Nephron (organoid): ENCODE measurements at regions not wholly inside any gene's neighbourhood (a gene's known extent, or its start where the extent isn't known, plus 50 kb on each side); places are given as distances from the start of the nearest gene placed in this dataset.

ENCODE experiments used
- H3K27ac Mint-ChIP-seq, 3 experiments: 2 replicates each; pipeline ENCODE4 v1.8.0; 2020; ENCODE audit warnings: mixed read lengths in 3 of 3, mild to moderate bottlenecking in 2 of 3, moderate library complexity in 1 of 3
- H3K27me3 Mint-ChIP-seq: 2 replicates; pipeline ENCODE4 v1.8.0; 2021; ENCODE audit warnings: low read depth, mild to moderate bottlenecking, moderate library complexity, mixed read lengths
- H3K36me3 Mint-ChIP-seq: 2 replicates; pipeline ENCODE4 v1.8.0; 2020; ENCODE audit warnings: low read depth, mixed read lengths
- H3K4me1 Mint-ChIP-seq: 2 replicates; pipeline ENCODE4 v1.8.0; 2020; ENCODE audit warnings: mixed read lengths
- H3K4me3 Mint-ChIP-seq, 3 experiments: 2 replicates each; pipeline ENCODE4 v1.8.0; 2020; ENCODE audit warnings: mild to moderate bottlenecking in 3 of 3, mixed read lengths in 3 of 3, moderate library complexity in 2 of 3
- H3K9me3 Mint-ChIP-seq: 2 replicates; pipeline ENCODE4 v1.8.0; 2020; ENCODE audit warnings: mixed read lengths
- CTCF ChIP-seq, 3 experiments: fragments of 200-600 bp; sonication (generic); IDR thresholded peaks; one replicate each; pipeline ENCODE4 v1.5.0; 2021; ENCODE audit warnings: antibody characterized with exemption in 3 of 3; ENCODE audit not compliant: unreplicated experiment in 3 of 3

GRCh38 chr15:93331545-93332167, 242.6 kb upstream of the RGMA start:
- Mint-ChIP-seq H3K9me3 (peaks cover 8% of the 10 kb centered on the region), H3K36me3 (no peaks in the 10 kb centered on the region), H3K4me1 (peaks cover 38% of the 10 kb centered on the region), H3K4me3 (peak overlapping the region; percentile 15 to 39 (median 37)), H3K27ac (peak overlapping the region; percentile 89 to 92 (median 91)), H3K27me3 (peaks cover 37% of the 10 kb centered on the region)
- TF ChIP-seq CTCF (IDR thresholded peaks at IDR 0.05; ENCODE audit: unreplicated experiment in 3 of 3) = no peak

DNA sequence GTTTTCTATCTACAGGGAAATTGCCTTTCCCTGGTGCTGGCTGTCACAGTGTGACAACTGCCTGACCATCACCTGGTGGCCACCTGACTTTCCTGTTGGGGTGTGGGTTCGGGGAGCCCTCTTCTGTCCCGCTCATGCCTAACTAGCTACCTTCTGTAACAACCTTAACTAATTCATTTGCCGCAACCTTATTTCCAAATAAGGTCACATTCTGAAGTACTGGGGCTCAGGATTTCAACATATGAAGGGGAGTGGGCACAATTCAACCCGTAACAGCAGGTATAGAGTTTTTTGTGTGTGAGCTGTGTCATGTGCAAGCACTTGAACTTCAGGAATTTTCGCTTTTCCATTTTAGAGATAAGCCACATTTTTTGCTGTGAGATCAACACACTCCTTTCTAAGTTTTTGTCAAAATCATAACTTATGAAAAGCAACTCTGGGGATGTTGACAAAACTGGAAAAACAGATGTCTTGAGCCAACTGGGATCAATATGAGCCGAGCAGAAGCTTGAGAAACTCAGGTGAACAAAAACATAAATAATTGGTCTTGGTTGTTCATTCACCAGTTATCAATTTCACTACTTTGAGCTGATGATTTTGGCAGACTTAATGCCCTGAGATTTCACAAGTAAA, 242.0 kb upstream of the RGMA start:
- no peak overlapping the region for H3K4me3 Mint-ChIP-seq
- no peaks in the 10 kb centered on the region for H3K36me3 Mint-ChIP-seq
- H3K27ac Mint-ChIP-seq = peak overlapping the region; percentile 89 to 92 (median 91)
- peaks cover 4% of the 10 kb centered on the region for H3K9me3 Mint-ChIP-seq
- peaks cover 38% of the 10 kb centered on the region for H3K4me1 Mint-ChIP-seq
- no peak for TF ChIP-seq CTCF (IDR thresholded peaks at IDR 0.05; ENCODE audit: unreplicated experiment in 3 of 3)
- peaks cover 37% of the 10 kb centered on the region for H3K27me3 Mint-ChIP-seq

DNA sequence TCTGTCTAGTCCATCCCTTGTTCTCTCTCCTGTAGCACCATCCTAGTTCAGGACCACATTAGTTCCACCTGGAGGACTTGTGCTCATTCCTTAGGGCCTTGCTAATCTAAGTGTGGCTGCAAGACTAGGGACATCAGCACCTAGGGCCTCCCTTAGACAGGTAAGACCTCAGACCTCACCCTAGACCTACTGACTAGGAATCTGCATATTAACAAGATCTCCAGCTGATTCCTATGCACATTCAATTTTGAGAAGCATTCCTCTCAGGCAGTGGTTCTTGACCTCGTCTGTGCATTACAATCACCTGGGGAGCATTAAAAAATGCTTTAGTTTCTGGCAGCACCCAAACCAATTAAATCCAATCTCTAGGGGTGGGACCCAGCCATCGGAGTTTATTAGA, 238.4 kb upstream of the RGMA start:
- peaks cover 16% of the 10 kb centered on the region for H3K27me3 Mint-ChIP-seq
- TF ChIP-seq CTCF (IDR thresholded peaks at IDR 0.05; ENCODE audit: unreplicated experiment in 3 of 3) = no peak
- no peak overlapping the region for H3K27ac Mint-ChIP-seq
- no peak overlapping the region for H3K4me3 Mint-ChIP-seq
- H3K4me1 Mint-ChIP-seq = peaks cover 32% of the 10 kb centered on the region
- H3K9me3 Mint-ChIP-seq = no peaks in the 10 kb centered on the region
- no peaks in the 10 kb centered on the region for H3K36me3 Mint-ChIP-seq

DNA sequence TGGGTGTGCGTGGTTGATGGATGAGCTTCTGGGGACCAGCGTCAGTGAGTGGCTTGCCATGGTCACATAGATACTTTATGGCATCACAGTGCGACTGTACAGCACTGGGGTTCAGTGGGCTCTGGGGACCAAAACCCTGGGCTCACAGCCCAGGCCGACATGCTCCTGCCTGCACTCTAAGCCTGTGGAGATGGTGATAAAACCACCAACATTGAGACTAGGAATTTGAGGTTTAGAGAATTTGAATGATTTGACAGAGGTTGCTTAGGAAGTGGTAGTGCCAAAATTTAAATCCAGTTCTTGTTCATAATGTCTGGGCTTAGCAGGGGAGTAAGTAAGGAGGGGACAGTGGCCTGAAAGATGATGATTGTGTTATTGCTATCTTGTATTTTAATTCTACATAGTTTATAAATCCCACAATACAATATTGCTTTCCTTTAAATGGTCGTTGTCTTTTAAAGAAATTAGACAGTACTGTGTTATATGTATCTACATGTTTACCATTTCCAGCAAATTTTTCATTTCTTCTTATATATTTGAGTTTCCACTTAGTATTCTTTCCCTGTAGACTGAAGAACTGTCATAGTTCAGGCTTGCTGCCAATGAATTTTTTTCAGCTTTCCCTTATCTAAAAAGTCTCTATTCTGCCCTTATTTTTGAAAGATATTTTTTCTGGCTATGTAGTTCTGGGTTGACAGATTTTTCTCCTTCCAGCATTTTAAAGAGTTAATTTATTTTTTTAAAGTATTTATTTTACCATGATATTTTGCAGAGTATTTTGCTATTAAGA, 235.4 kb upstream of the RGMA start:
- no peaks in the 10 kb centered on the region for H3K9me3 Mint-ChIP-seq
- no peak overlapping the region for H3K4me3 Mint-ChIP-seq
- no peak overlapping the region for H3K27ac Mint-ChIP-seq
- H3K4me1 Mint-ChIP-seq = peaks cover 6% of the 10 kb centered on the region
- H3K27me3 Mint-ChIP-seq = peaks cover 11% of the 10 kb centered on the region
- H3K36me3 Mint-ChIP-seq = no peaks in the 10 kb centered on the region
- TF ChIP-seq CTCF (IDR thresholded peaks at IDR 0.05; ENCODE audit: unreplicated experiment in 3 of 3) = no peak

- Mint-ChIP-seq H3K27ac (no peak overlapping the region), H3K36me3 (no peaks in the 10 kb centered on the region), H3K27me3 (peaks cover 8% of the 10 kb centered on the region), H3K4me1 (peaks cover 6% of the 10 kb centered on the region), H3K4me3 (no peak overlapping the region), H3K9me3 (no peaks in the 10 kb centered on the region)
- no peak for TF ChIP-seq CTCF (IDR thresholded peaks at IDR 0.05; ENCODE audit: unreplicated experiment in 3 of 3)
Observed at GRCh38 chr15:93321881-93322282, 232.9 kb upstream of the RGMA start.
